SIG-M5 treated with dmso at 0.1 percent for 504 hours (cell line): ENCODE measurements at regions not wholly inside any gene's neighbourhood (a gene's known extent, or its start where the extent isn't known, plus 50 kb on each side); places are given as distances from the start of the nearest gene placed in this dataset.

Experiments
- DNase-seq: peaks from one replicate; lab custom pipeline; 2025; ENCODE audit not compliant: unreplicated experiment; lab: John Stamatoyannopoulos, UW

DNA sequence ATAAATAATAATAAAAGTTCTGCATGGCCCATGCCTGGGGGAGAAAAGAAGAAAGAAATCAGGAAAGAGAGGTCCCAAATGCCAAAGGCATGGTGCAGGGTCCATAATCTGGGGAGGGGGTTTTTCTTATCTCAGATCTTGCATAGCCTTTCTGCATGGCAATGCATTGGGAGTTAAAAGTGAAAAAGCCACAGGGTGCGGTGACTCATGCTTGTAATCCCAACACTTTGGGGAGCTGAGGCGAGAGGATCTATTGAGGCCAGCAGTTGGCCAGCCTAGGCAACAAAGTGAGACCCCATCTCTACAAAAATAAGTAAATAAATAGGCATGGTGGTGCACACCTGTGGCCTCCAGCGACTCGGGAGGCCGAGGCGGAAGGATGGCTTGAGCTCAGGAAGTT is 76.8 kb upstream of the GATA2 start:
- no peak for DNase-seq

DNA sequence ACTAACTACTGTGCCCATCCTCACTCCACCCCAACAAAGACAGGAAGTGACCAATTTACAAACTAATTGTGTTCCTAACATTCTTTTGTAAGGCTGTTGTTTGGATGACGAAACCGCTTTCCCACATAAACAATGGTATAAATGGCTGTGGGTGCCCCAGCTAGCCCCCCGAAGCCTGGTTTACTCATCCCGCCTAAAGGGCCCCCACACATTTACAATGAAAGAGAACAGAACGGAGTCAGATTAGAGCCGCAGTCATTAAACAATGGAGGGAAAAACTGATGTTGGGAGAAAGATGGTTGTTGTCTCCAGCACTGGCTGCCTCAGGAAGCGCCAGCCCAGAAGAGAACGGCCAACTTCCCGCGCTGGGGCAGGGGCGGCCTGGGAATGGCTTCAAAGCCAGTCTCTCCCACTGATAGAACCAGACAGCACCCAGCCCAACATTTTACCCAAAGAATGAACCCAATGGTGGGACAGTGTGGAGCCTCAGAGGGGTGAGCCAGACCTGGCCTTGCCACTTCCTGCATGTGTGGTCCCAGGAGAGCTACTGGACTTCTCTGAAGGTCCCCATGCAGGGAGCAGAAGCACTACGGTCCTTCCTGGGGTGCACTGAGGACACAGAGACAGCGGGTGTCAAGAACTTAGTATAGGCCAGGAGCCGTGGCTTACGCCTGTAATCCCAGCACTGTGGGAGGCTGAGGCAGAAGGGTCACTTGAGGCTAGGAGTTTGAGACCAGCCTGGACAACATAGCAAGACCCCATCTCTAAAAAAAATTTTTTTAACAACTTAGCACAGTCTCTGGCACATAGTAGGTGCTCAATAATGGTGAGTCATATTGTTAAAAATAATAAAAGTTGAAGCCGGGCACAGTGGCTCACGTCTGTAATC is 75.8 kb upstream of the GATA2 start:
- no peak for DNase-seq

GRCh38 chr3:128567705-128568356 is 74.8 kb upstream of the GATA2 start:
- no peak for DNase-seq

- no peak for DNase-seq
These were observed 74.1 kb upstream of the GATA2 start for GRCh38 chr3:128567141-128567540.

DNA sequence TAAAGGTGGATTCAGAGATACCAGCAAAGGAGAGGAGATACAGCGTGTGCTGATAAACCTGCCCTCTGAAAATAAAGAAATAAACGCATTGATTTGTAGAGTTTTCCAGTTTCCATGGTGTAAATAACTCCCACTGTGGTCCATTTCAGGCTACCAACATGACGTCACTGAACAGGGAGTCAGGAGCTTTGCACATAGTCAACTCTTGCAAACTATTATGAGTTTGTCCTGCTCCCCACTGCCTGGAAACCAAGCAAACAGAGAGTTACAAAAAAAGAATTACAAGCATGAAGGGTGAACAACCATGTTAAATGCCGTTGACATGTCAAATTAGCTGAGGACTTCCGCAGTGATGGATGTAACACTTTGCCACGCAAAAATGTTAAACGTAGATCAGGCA is 70.4 kb upstream of the GATA2 start:
- DNase-seq, result no peak

GRCh38 chr3:128561504-128561903 is 68.5 kb upstream of the GATA2 start:
- no peak for DNase-seq

- no peak for DNase-seq
These were observed 67.8 kb upstream of the GATA2 start for GRCh38 chr3:128560768-128561167.

- DNase-seq, result peak; percentile 10
These were observed 66.7 kb upstream of the GATA2 start for GRCh38 chr3:128559486-128560225.

DNA sequence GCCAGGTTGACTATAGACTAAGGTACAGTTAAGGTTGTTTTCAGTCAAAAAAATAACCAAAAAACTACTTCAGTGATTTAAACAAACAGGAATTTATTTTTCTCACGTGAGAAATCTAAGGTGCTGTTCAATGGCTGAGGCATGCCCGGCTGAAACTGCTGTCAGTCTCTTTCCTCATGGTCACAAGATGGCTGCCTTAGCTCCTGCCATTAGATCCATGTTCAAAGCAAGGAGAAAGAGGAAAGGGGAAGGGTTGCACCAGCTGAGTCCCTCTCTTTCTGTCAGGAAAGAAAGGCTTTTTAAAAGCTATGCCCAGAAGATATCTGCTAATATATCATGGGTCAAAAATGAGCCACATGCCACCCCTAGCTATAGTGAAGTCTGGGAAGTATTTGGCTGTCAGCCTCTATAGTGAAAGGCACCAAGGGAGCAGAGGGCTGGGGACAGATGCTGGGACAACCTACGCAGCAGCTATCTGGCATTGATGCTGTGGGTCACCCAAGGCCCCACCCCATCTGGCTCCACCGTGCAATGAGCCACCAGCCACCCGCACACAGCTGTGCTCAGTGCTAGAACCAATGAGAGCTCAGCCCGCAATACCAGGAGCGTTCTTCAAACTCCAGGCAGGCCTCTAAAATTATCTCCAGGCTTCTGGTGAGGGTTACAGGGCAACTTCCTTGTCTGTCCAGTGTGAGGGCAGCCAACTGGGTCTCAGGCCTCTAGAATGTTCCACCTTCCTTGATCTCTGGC is 64.7 kb upstream of the GATA2 start:
- DNase-seq, result no peak

- DNase-seq, result no peak
These were observed 63.9 kb upstream of the GATA2 start for GRCh38 chr3:128556907-128557306.

DNA sequence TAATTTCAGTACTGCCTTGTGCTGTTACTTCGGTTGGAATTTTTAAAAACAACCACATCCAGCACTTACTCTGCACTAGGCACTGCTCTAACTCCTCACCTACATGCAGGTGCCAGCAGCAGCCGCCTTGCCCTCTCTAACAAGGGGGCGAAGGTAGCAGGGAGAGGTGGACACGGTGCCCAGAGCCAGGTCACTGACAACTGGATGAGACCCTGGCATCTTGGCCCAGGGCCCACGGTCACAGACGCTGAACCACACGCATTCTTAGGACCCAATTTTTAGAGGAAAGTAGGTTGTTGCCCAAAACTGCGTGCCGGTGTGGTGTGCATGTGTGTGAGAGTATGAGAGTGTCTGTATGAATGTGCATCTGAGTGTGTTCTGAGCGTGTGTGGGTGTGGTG is 63.4 kb upstream of the GATA2 start:
- DNase-seq, result no peak

DNA sequence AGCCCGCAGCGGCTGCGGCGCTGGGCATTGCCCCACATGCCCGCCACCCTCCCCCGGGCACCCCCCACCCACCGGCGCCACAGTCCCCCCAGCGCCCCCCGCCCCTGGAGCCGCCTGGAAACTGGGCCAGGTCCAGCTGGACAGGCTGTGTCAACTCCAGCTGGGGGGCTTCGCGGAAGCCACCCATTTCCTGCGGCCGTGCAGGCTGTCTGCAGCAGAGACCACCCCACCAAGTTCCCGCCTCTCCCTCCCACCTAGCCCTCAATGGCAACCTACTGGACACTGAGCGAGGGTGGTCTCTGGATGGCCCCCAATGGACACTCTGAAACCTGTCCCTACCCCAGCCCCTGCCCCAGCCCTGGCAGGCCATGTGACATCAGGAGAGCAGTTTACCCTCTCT is 62.8 kb upstream of the GATA2 start:
- DNase-seq, result no peak

DNA sequence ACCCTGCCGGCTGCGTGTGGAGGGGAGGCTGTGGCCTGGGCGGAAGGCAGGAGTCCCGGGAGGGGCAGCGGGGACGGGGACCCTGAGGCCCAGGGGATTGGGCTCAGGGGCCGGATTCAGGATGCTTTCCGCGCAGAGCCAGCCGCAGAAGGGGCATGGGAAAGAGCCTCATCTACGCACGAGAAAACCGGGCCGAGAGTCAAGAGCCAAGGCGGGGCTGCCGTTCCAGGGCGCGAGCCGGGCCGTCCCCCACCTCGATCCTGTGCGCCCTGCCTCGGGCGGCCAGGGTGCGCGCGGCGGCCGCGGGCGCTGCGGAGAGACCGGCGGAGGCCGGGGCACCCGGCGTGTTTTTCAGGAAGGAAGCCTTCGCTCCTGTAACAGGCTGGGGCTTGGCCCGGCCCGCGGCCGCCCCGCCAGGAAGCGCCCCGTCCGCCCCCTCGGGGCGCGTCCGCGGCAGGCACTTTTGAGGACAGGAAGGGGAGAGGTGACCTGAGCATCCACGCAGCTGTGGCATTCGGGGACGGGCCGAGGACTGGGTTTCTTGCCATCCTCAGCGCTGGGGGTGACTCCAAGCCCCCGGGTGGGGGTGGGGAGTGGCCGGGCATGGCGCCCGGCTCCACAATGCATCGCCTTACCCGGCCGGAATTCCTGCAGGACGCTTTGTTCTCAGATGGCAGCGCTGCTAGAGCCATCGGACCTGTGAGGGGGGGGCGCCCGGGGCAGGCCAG is 62.3 kb upstream of the GATA2 start:
- DNase-seq, result no peak

DNA sequence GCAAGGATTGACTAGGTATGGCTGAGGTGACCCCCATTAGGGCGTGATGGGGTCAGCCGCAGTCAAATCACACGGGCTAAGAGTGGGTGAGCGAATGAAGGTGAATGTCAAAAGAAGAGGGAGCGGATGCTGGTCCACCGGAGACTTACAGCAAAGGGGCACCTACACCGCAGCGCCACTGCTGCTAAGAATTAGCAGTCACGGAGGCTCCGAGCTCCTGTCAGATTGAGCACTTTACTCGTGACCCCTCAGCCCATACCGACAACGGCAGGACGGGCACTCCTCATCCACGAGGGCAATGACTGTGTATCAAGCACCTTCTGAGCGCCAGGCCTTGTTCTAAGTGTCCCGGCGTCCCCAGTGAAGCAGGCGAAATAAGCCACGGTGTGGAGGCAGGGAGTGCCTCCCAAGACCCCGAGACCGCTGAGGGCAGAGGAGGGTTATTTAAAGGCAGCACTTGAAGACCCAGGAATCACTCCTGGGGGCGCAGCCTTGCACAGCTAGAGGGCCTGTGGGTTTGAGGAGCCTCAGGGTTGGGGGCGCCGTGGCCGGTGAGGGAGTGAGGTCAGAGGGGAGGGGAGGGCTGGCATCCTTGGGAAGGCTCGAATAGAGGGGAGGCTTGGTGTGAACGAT is 61.6 kb upstream of the GATA2 start:
- no peak for DNase-seq

GRCh38 chr3:128554100-128554464 is 61.1 kb upstream of the GATA2 start:
- no peak for DNase-seq

- DNase-seq, result no peak
These were observed 60.6 kb upstream of the GATA2 start for GRCh38 chr3:128553560-128553959.

DNA sequence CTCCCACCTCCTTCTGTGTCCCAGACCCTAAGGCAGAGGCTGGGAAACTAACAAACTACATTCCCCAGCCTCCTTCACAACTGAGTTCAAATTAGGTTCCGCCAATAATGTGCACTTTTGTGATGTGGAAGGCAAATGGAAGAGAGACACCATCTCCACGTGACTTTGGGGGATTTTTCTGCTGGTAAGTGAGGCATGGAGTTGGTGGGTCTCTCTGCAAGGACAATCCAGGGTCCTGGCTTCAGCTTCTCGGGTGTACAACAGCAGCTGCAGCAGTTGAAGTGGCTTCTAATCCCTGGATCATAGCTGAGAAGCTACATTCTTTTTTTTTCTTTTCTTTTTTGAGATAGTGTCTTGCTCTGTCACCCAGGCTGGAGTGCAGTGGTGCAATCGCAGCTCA is 58.9 kb upstream of the GATA2 start:
- no peak for DNase-seq

DNA sequence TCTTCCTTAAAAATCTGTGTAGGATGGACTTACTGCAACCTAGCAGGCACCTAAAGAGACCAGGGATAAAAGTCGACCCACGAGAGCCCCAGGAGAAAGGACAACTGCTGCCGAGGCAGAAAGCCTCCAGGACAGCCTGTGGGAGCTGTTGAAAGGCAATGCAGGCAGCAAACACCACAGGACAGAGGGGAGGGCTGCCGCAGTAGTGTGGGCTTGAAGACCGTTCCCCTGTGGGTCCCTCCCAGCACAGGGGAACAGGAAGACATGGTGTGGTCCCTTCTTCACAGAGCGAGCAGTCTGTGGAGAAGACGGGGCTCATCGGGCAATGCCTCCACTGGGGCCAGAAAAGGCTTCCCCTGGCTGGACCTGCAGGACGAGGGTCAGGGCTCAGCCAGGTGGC is 58.5 kb upstream of the GATA2 start:
- DNase-seq, result no peak

- DNase-seq, result no peak
These were observed 57.6 kb upstream of the GATA2 start for GRCh38 chr3:128550471-128551126.

- no peak for DNase-seq
These were observed 57.1 kb upstream of the GATA2 start for GRCh38 chr3:128550113-128550440.
